ENCODE measurements at regions not wholly inside any gene's neighbourhood (a gene's known extent, or its start where the extent isn't known, plus 50 kb on each side); places are given as distances from the start of the nearest gene placed in this dataset.

- no peaks in the 10 kb centered on the region for H3K4me1 ChIP-seq (ENCODE audit: control insufficient read depth, insufficient read depth, low read length)
- no peaks in the 10 kb centered on the region for H3K27me3 ChIP-seq (ENCODE audit: control insufficient read depth, insufficient read depth, low read length)
- H3K9ac ChIP-seq (ENCODE audit: low read depth, low read length), result no peak overlapping the region
- H3K36me3 ChIP-seq (ENCODE audit: control insufficient read depth, insufficient read depth, low read length), result no peaks in the 10 kb centered on the region
- no peak overlapping the region for H3K4me3 ChIP-seq (ENCODE audit: low read depth, low read length)
- no peak overlapping the region for H3K27ac ChIP-seq (ENCODE audit: low read depth, low read length)
- 0 out of 2 replicates have a peak, but pooled peaks cover 2% of the 10 kb centered on the region for H3K9me3 ChIP-seq (ENCODE audit: control insufficient read depth, insufficient read depth, low read length)
Measured at GRCh38 chrX:9379697-9380551, 84.9 kb upstream of the TBL1X start.

GRCh38 chrX:9383655-9384054 is 81.2 kb upstream of the TBL1X start:
- H3K4me3 ChIP-seq (ENCODE audit: low read depth, low read length), result no peak overlapping the region
- no peaks in the 10 kb centered on the region for H3K27me3 ChIP-seq (ENCODE audit: control insufficient read depth, insufficient read depth, low read length)
- no peaks in the 10 kb centered on the region for H3K36me3 ChIP-seq (ENCODE audit: control insufficient read depth, insufficient read depth, low read length)
- H3K4me1 ChIP-seq (ENCODE audit: control insufficient read depth, insufficient read depth, low read length), result no peaks in the 10 kb centered on the region
- peaks cover 2% of the 10 kb centered on the region; the same call in 1 of the 2 replicates for H3K9me3 ChIP-seq (ENCODE audit: control insufficient read depth, insufficient read depth, low read length)
- no peak overlapping the region for H3K27ac ChIP-seq (ENCODE audit: low read depth, low read length)
- H3K9ac ChIP-seq (ENCODE audit: low read depth, low read length), result no peak overlapping the region

DNA sequence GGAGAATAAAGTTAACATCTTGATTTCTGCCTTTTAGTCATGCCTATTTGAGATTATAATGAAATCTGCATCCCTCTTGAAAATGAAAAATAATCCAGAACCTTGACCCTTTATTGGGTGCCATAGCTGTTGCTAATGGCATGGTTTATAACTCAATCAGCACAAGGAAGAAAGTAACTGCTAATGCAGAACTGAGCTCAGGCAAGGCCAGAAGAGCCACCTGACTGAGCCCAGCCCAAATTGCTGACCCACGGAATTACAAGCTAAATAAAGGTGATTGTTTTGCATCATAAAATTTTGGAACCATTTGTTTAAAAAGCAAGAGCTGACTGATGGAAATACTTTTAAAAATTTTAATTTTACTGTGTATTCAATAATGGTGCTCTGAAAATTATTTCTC is 76.4 kb upstream of the TBL1X start:
- no peaks in the 10 kb centered on the region for H3K36me3 ChIP-seq (ENCODE audit: control insufficient read depth, insufficient read depth, low read length)
- H3K27ac ChIP-seq (ENCODE audit: low read depth, low read length), result no peak overlapping the region
- H3K9ac ChIP-seq (ENCODE audit: low read depth, low read length), result no peak overlapping the region
- no peaks in the 10 kb centered on the region for H3K27me3 ChIP-seq (ENCODE audit: control insufficient read depth, insufficient read depth, low read length)
- no peak overlapping the region for H3K4me3 ChIP-seq (ENCODE audit: low read depth, low read length)
- peaks cover 2% of the 10 kb centered on the region; the same call in 1 of the 2 replicates for H3K9me3 ChIP-seq (ENCODE audit: control insufficient read depth, insufficient read depth, low read length)
- H3K4me1 ChIP-seq (ENCODE audit: control insufficient read depth, insufficient read depth, low read length), result no peaks in the 10 kb centered on the region

DNA sequence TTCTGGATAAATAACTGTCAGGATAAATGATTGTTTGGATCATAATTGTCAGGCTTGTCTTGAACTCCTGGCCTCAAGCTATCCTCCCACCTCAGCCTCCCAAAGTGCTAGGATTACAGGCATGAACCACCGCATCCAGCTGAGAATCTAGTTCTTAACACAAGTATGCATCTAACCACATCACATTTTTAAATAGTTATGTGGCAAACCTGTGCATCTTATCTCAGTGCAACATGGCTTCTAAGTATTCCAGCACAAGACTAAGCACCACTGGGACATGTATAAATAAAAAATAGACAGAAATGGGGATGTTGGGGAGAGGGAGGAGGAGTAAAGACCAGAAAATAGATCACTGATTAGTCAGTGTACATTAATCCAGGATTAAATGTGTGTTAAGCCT is 74.7 kb upstream of the TBL1X start:
- no peak overlapping the region for H3K4me3 ChIP-seq (ENCODE audit: low read depth, low read length)
- no peak overlapping the region for H3K27ac ChIP-seq (ENCODE audit: low read depth, low read length)
- H3K27me3 ChIP-seq (ENCODE audit: control insufficient read depth, insufficient read depth, low read length), result no peaks in the 10 kb centered on the region
- H3K9me3 ChIP-seq (ENCODE audit: control insufficient read depth, insufficient read depth, low read length), result no peaks in the 10 kb centered on the region; the same call in 1 of the 2 replicates
- no peak overlapping the region for H3K9ac ChIP-seq (ENCODE audit: low read depth, low read length)
- no peaks in the 10 kb centered on the region for H3K36me3 ChIP-seq (ENCODE audit: control insufficient read depth, insufficient read depth, low read length)
- H3K4me1 ChIP-seq (ENCODE audit: control insufficient read depth, insufficient read depth, low read length), result no peaks in the 10 kb centered on the region

DNA sequence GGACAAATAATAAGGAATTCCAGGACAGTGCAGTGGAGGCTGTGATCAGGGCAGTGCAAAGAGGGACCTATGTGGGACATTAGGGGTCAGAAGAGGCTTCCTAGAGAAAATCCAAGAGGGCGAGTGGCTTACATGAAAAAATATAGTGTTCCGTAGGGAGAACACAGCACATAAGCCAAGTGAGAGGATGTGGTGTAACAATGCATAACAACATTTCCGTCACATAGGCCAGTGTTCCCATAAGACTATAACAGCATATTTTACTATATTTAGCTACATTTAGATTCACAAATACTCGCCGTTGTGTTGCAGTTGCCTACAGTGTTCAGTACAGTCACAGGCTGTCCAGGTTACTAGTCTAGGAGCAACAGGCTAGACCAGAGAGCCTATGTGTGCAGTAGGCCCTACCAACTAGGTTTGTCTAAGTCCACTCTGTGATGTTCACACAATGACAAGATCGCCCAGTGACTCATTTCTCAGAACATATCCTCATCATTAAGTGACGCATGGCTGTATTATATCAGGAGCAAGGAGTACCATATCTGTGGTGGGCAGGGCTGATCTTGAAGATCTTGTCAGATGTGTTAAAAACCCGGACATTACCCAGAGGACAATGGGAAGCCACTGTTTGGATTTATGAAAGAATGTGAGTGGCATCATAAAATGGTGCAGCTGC is 74.0 kb upstream of the TBL1X start:
- H3K9ac ChIP-seq (ENCODE audit: low read depth, low read length), result no peak overlapping the region
- H3K36me3 ChIP-seq (ENCODE audit: control insufficient read depth, insufficient read depth, low read length), result no peaks in the 10 kb centered on the region
- H3K4me3 ChIP-seq (ENCODE audit: low read depth, low read length), result no peak overlapping the region
- no peaks in the 10 kb centered on the region; the same call in 1 of the 2 replicates for H3K9me3 ChIP-seq (ENCODE audit: control insufficient read depth, insufficient read depth, low read length)
- H3K27me3 ChIP-seq (ENCODE audit: control insufficient read depth, insufficient read depth, low read length), result no peaks in the 10 kb centered on the region
- H3K4me1 ChIP-seq (ENCODE audit: control insufficient read depth, insufficient read depth, low read length), result no peaks in the 10 kb centered on the region
- H3K27ac ChIP-seq (ENCODE audit: low read depth, low read length), result no peak overlapping the region

GRCh38 chrX:9392445-9392844 is 72.4 kb upstream of the TBL1X start:
- no peaks in the 10 kb centered on the region for H3K36me3 ChIP-seq (ENCODE audit: control insufficient read depth, insufficient read depth, low read length)
- no peaks in the 10 kb centered on the region for H3K27me3 ChIP-seq (ENCODE audit: control insufficient read depth, insufficient read depth, low read length)
- H3K9ac ChIP-seq (ENCODE audit: low read depth, low read length), result no peak overlapping the region
- no peaks in the 10 kb centered on the region; the same call in 1 of the 2 replicates for H3K9me3 ChIP-seq (ENCODE audit: control insufficient read depth, insufficient read depth, low read length)
- no peak overlapping the region for H3K4me3 ChIP-seq (ENCODE audit: low read depth, low read length)
- H3K4me1 ChIP-seq (ENCODE audit: control insufficient read depth, insufficient read depth, low read length), result no peaks in the 10 kb centered on the region
- no peak overlapping the region for H3K27ac ChIP-seq (ENCODE audit: low read depth, low read length)

GRCh38 chrX:9393571-9393970 is 71.3 kb upstream of the TBL1X start:
- Histone ChIP-seq H3K27me3 (ENCODE audit: control insufficient read depth, insufficient read depth, low read length) (no peaks in the 10 kb centered on the region), H3K9ac (ENCODE audit: low read depth, low read length) (no peak overlapping the region), H3K9me3 (ENCODE audit: control insufficient read depth, insufficient read depth, low read length) (no peaks in the 10 kb centered on the region; the same call in 1 of the 2 replicates)

GRCh38 chrX:9394212-9394611 is 70.6 kb upstream of the TBL1X start:
- no peaks in the 10 kb centered on the region for H3K36me3 ChIP-seq (ENCODE audit: control insufficient read depth, insufficient read depth, low read length)
- no peaks in the 10 kb centered on the region for H3K4me1 ChIP-seq (ENCODE audit: control insufficient read depth, insufficient read depth, low read length)
- no peaks in the 10 kb centered on the region for H3K9me3 ChIP-seq (ENCODE audit: control insufficient read depth, insufficient read depth, low read length)
- H3K27me3 ChIP-seq (ENCODE audit: control insufficient read depth, insufficient read depth, low read length), result no peaks in the 10 kb centered on the region
- no peak overlapping the region for H3K4me3 ChIP-seq (ENCODE audit: low read depth, low read length)
- H3K9ac ChIP-seq (ENCODE audit: low read depth, low read length), result no peak overlapping the region
- H3K27ac ChIP-seq (ENCODE audit: low read depth, low read length), result no peak overlapping the region

More at GRCh38 chrX:9393571-9393970, 71.3 kb upstream of the TBL1X start:
- H3K27ac ChIP-seq (ENCODE audit: low read depth, low read length), result no peak overlapping the region
- H3K4me3 ChIP-seq (ENCODE audit: low read depth, low read length), result no peak overlapping the region
- no peaks in the 10 kb centered on the region for H3K4me1 ChIP-seq (ENCODE audit: control insufficient read depth, insufficient read depth, low read length)
- H3K36me3 ChIP-seq (ENCODE audit: control insufficient read depth, insufficient read depth, low read length), result no peaks in the 10 kb centered on the region

DNA sequence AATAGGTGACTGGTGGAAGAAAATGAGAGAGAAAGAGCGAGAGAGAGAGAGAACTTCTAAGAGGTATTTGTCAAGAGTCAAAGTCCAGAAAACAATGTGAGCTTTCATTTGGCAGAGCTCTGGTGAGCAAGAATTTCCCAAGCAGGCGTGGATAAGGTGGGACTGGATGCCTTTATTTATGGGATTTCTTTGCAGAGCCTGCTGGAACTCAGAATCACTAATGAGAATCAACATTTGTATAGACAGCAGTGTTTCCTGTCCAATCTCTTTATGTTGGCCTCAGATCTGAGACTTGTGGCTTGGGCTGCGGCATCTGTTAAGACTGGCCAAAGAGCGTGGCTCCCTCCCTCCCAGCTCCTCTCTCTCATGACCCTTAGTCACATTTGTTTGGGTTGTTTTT is 67.9 kb upstream of the TBL1X start:
- no peak overlapping the region for H3K9ac ChIP-seq (ENCODE audit: low read depth, low read length)
- H3K4me1 ChIP-seq (ENCODE audit: control insufficient read depth, insufficient read depth, low read length), result no peaks in the 10 kb centered on the region
- no peaks in the 10 kb centered on the region for H3K27me3 ChIP-seq (ENCODE audit: control insufficient read depth, insufficient read depth, low read length)
- H3K27ac ChIP-seq (ENCODE audit: low read depth, low read length), result no peak overlapping the region
- no peaks in the 10 kb centered on the region for H3K36me3 ChIP-seq (ENCODE audit: control insufficient read depth, insufficient read depth, low read length)
- H3K4me3 ChIP-seq (ENCODE audit: low read depth, low read length), result no peak overlapping the region
- H3K9me3 ChIP-seq (ENCODE audit: control insufficient read depth, insufficient read depth, low read length), result no peaks in the 10 kb centered on the region

DNA sequence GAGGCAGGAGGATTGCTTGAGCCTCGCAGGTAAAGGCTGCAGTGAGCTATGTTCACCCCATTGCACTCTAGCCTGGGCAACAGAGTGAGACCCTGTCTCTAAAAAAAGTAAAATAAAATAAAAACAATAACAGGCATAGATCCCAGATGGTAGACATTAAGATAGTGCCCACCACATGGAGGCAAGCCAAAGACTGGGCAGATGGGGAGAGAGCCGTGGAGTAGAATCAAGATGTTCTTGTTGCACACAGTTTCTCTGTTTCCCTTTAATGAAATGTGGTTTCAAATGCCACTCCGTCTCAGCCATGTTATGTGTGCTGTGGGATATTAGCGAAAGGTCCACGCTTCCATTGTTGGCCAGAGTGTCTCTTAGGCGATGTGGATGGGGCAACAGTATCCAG is 63.8 kb upstream of the TBL1X start:
- H3K4me3 ChIP-seq (ENCODE audit: low read depth, low read length), result no peak overlapping the region
- no peaks in the 10 kb centered on the region for H3K36me3 ChIP-seq (ENCODE audit: control insufficient read depth, insufficient read depth, low read length)
- no peaks in the 10 kb centered on the region for H3K4me1 ChIP-seq (ENCODE audit: control insufficient read depth, insufficient read depth, low read length)
- H3K27me3 ChIP-seq (ENCODE audit: control insufficient read depth, insufficient read depth, low read length), result no peaks in the 10 kb centered on the region
- no peak overlapping the region for H3K9ac ChIP-seq (ENCODE audit: low read depth, low read length)
- no peaks in the 10 kb centered on the region for H3K9me3 ChIP-seq (ENCODE audit: control insufficient read depth, insufficient read depth, low read length)
- H3K27ac ChIP-seq (ENCODE audit: low read depth, low read length), result no peak overlapping the region

DNA sequence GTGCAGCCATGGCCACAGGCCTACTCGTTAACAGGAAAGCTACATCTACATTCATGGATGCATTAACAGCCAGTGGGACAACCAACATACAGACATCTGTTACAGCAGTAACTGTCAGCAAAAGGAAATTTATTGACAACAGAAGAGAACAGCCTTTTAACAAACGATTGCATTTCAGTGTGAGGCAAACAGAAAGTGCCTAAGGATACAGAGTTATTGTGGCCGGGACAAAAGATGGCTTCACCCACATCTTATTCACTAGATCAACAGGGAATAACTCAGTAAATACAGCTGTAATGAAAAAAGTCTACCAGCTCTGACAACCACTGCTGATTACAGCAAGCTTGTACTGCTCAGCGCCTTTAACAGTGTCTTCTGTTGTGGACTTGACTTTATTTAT is 61.5 kb upstream of the TBL1X start:
- Histone ChIP-seq H3K9me3 (ENCODE audit: control insufficient read depth, insufficient read depth, low read length) (no peaks in the 10 kb centered on the region), H3K27ac (ENCODE audit: low read depth, low read length) (no peak overlapping the region), H3K27me3 (ENCODE audit: control insufficient read depth, insufficient read depth, low read length) (no peaks in the 10 kb centered on the region), H3K4me1 (ENCODE audit: control insufficient read depth, insufficient read depth, low read length) (no peaks in the 10 kb centered on the region), H3K9ac (ENCODE audit: low read depth, low read length) (no peak overlapping the region), H3K36me3 (ENCODE audit: control insufficient read depth, insufficient read depth, low read length) (no peaks in the 10 kb centered on the region), H3K4me3 (ENCODE audit: low read depth, low read length) (no peak overlapping the region)
